ENCODE measurements at regions not wholly inside any gene's neighbourhood (a gene's known extent, or its start where the extent isn't known, plus 50 kb on each side); places are given as distances from the start of the nearest gene placed in this dataset.

- no peak for DNase-seq
Measured at GRCh38 chr10:3858051-3858845, 73.2 kb upstream of the KLF6 start.

GRCh38 chr10:3857318-3857717 is 72.3 kb upstream of the KLF6 start:
- no peak for DNase-seq

GRCh38 chr10:3856593-3856992 is 71.6 kb upstream of the KLF6 start:
- DNase-seq = no peak

DNA sequence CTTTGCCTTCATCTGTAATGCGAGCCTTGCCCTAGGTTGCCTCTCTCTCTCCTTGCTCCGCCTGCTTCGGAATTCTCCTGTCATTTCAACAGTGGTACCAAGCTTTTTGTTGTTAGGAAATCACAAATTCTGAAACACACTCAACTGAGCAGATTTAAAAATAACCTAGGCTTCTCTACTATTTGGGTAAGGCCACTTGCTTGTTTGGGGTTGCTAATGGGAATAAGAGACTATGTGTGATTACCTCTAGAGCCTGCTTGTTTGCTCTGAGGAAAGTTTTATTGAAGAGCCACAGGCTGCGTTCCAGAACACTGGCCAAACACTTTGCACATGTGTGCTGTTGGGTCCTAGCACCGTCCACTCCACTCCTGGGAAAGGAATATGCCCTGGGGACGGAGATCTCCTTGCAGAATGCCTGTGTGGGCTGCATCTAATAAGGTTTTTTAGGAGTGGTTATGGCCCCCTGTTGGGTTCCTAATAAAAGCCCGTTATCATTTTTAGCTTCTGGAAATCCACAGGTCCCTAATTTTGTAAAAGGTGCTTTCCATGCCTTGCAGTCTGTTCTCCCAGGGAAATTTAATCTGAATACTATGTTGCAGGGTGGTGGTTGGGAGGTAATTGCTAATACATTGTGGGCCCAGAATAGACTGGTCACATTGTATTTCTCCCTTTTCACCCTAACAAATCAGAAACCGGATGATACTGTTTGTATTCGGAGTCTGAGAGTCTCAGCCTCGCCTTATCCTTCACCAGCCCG is 68.7 kb upstream of the KLF6 start:
- no peak for DNase-seq

GRCh38 chr10:3853016-3853415 is 68.0 kb upstream of the KLF6 start:
- no peak for DNase-seq

- peak; percentile 98 for DNase-seq
Measured at GRCh38 chr10:3852147-3852904, 67.3 kb upstream of the KLF6 start.

DNA sequence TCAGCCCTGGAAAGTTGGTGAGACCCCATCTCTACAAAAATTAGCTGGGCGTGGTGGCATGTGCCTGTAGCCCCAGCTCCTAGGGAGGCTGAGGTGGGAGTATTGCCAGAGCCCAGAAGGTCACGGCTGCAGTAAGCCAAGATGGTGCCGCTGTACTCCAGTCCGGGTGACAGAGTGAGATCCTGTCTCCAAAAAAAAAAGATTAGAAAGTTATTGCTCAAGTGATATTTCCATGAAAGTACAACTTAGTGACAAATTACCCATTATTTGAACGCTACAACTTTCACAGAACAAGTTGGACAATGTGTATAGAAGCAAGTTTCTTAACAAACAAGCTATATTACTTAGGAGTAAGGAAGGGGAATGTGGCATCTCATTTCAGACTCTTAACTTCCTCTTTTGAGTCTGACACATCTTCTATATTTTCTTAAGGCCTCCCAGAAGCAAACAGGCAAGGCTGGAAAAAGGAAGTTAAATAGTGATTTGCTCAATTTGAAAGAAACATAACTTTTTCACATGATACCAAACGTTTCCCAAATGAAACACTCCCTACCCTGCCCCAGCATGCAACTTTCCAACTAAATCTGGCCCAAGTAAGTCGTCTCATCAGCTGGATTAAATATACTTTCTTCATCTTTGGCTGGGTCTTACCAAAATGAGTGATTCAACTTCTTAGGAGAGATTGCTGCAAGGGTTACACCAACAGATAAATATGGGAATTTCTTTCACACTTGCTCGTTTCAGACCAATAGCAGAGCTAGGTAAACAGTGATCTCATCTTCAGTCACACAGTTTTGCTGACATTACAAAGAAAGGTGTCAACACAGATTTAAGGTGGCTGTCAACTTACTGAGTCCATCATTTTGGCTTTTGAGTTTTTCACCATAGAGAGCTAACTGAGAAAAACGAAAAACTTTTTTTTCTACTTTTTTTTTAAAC is 66.3 kb upstream of the KLF6 start:
- peak; percentile 67 for DNase-seq

DNA sequence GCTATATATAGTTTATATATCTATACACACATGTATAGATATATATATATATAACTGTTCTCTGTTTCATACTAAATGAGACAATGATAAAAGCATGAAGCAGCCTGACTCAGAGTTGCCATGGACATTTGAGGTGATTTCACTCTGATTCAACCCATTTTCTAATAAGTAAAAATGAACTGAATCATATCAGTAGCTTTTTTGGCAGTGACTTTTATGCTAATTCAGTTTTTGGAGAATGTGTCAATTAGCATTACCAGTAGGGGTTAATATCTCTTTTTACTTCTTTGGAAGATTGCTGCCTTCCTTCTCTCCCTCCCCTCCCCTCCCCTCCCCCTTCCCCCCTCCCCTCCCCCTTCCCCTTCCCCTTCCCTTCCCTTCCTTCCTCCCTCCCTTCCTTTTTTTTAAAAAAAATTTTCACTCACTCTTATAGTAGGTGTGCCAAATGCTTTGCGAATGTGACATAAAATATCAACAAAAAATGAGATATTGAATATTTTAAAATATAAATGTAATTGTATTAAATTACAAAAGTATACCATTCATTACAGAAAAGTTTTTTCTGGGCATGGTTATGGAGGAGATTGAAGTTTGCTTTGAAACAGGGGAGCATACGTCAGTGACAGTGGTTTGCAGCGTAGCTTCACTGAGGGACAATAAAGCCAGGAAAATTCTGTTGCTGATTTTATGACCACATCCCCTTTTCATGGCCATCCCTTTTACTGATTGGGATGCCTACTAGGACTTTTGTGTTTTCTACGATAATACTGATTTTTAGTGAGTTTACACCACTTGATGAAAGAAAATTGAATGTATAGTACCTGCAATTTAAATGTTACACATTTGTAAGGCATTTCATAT is 64.0 kb upstream of the KLF6 start:
- peak; percentile 42 for DNase-seq

GRCh38 chr10:3848005-3848774 is 63.2 kb upstream of the KLF6 start:
- no peak for DNase-seq

GRCh38 chr10:3846736-3847135 is 61.7 kb upstream of the KLF6 start:
- no peak for DNase-seq

- no peak for DNase-seq
Measured at GRCh38 chr10:3844491-3845025, 59.5 kb upstream of the KLF6 start.

GRCh38 chr10:3838460-3839437 is 53.7 kb upstream of the KLF6 start:
- no peak for DNase-seq

DNA sequence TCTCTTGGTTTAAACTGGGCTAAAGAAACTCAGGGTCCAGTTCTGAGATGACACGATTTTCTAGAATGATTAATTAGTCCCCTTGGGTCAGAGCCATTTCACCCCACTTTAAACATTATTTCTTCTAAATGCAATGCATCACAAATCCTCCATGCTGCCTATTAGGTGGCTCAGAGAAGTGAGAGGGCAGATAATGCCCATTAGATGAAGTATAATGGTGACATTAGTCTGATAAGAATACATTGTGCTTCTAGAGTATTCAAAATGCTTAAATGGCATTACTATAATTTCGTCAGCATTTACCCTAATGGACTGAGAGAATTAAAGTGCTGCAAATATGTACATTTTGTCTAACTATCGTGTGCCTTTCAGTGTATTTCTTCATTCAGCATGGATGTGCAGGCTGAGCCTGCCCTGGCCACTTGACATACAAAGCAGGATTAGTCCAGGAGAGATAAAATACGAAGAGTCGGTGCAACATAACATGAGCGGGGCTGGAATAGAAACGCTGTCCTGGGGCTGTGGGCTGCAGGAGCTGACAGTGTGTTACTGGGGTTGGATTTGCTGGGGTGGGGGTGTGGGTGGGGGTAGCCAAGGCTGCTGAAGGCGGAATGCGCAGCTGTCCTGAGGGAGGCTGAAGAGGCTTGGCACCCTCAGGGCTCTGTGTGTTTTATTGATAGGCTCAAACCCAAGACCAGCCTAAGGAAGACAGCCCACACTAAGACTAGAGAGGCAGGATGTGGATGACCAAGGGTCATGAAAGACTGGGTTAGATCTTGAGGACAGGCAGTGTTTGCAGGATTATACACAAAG is 52.8 kb upstream of the KLF6 start:
- no peak for DNase-seq

- DNase-seq = no peak
Measured at GRCh38 chr10:3836222-3836820, 51.3 kb upstream of the KLF6 start.

- peak; percentile 79 for DNase-seq
Measured at GRCh38 chr10:3835770-3836169, 50.8 kb upstream of the KLF6 start.

DNA sequence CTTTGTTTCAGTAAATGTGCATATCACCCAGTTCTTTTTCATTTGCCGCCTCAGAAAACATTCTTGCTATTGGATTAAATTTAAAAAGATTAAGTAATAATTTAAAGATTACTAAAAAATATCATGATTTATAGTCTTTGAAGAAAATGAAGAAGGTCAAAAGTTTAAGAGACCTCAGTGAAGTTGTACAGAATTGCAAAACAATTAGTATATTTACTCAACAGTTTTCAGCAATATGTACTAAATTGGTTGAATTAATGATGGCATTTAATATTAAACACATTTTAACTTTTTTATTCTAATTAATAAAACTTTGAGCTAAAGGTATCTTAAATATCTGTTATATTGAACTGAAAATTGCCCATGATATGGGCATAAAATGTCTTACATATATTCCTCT is 49.9 kb upstream of the KLF6 start:
- DNase-seq = no peak
